Astrocyte (in vitro differentiated cells and primary cell): ENCODE measurements at regions not wholly inside any gene's neighbourhood (a gene's known extent, or its start where the extent isn't known, plus 50 kb on each side); places are given as distances from the start of the nearest gene placed in this dataset.

ENCODE experiments used
- DNase-seq: peaks from one replicate; pipeline ENCODE4 v3.0.0-alpha.2; 2010; ENCODE audit warnings: low read depth
- FAIRE-seq: peaks from 2 replicates; lab custom pipeline; 2011; peaks lifted over from hg19 to GRCh38; lab: Jason Lieb, UNC
- H2AFZ ChIP-seq: 2 replicates; pipeline ENCODE4 v1.6.0; 2012; ENCODE audit warnings: low read depth, low read length, inconsistent platforms
- H3K27ac ChIP-seq: 2 replicates; pipeline ENCODE4 v1.5.1; 2011; ENCODE audit warnings: low read depth, low read length, inconsistent platforms
- H3K27me3 ChIP-seq: 2 replicates; pipeline ENCODE4 v1.6.0; 2011; ENCODE audit warnings: low read length, inconsistent platforms; ENCODE audit not compliant: insufficient read depth
- H3K36me3 ChIP-seq: 2 replicates; pipeline ENCODE4 v1.5.1; 2011; ENCODE audit warnings: low read length, inconsistent platforms; ENCODE audit not compliant: insufficient read depth
- H3K4me1 ChIP-seq: 2 replicates; pipeline ENCODE4 v1.5.1; 2011; ENCODE audit warnings: low read length, inconsistent platforms; ENCODE audit not compliant: insufficient read depth
- H3K4me2 ChIP-seq: 2 replicates; pipeline ENCODE4 v1.6.0; 2012; ENCODE audit warnings: low read length, inconsistent platforms
- H3K4me3 ChIP-seq: 2 replicates; pipeline ENCODE4 v1.5.1; 2011; ENCODE audit warnings: low read depth, mild to moderate bottlenecking, low read length, inconsistent platforms; ENCODE audit not compliant: insufficient read depth
- H3K79me2 ChIP-seq: 2 replicates; pipeline ENCODE4 v1.6.0; 2012; ENCODE audit warnings: mild to moderate bottlenecking, low read length, inconsistent platforms; ENCODE audit not compliant: insufficient read depth
- H3K9ac ChIP-seq: 2 replicates; pipeline ENCODE4 v1.6.0; 2012; ENCODE audit warnings: mild to moderate bottlenecking, low read length, inconsistent platforms
- H3K9me3 ChIP-seq: 2 replicates; pipeline ENCODE4 v1.5.1; 2012; ENCODE audit warnings: low read depth, mild to moderate bottlenecking, low read length, inconsistent platforms; ENCODE audit not compliant: insufficient read depth
- H4K20me1 ChIP-seq: 2 replicates; pipeline ENCODE4 v1.6.0; 2012; ENCODE audit warnings: low read length, inconsistent platforms; ENCODE audit not compliant: insufficient read depth
- H3K27ac Mint-ChIP-seq: one replicate; pipeline ENCODE4 v1.8.0; 2021; ENCODE audit warnings: mild to moderate bottlenecking, mixed read lengths; ENCODE audit not compliant: unreplicated experiment
- H3K27me3 Mint-ChIP-seq: one replicate; pipeline ENCODE4 v1.8.0; 2021; ENCODE audit warnings: low read depth, mixed read lengths; ENCODE audit not compliant: unreplicated experiment
- H3K36me3 Mint-ChIP-seq: one replicate; pipeline ENCODE4 v1.8.0; 2021; ENCODE audit warnings: low read depth, mixed read lengths; ENCODE audit not compliant: unreplicated experiment
- H3K4me1 Mint-ChIP-seq: one replicate; pipeline ENCODE4 v1.8.0; 2021; ENCODE audit warnings: low read depth, mixed read lengths; ENCODE audit not compliant: unreplicated experiment
- H3K4me3 Mint-ChIP-seq: one replicate; pipeline ENCODE4 v1.8.0; 2021; ENCODE audit warnings: mild to moderate bottlenecking, moderate library complexity, mixed read lengths; ENCODE audit not compliant: unreplicated experiment
- H3K9me3 Mint-ChIP-seq: one replicate; pipeline ENCODE4 v1.8.0; 2021; ENCODE audit warnings: mild to moderate bottlenecking, mixed read lengths; ENCODE audit not compliant: unreplicated experiment
- EZH2 ChIP-seq: IDR thresholded peaks from 2 replicates; pipeline ENCODE4 v1.6.1; 2012; ENCODE audit warnings: mild to moderate bottlenecking, low read length, inconsistent platforms; ENCODE audit not compliant: insufficient read depth
- TF ChIP-seq, protein P1 (sequence below): IDR thresholded peaks from 2 replicates; pipeline ENCODE4 v1.5.1; 2011; ENCODE audit warnings: low read depth, mild to moderate bottlenecking, inconsistent platforms, low read length, moderate library complexity; ENCODE audit not compliant: insufficient read depth

DNA sequence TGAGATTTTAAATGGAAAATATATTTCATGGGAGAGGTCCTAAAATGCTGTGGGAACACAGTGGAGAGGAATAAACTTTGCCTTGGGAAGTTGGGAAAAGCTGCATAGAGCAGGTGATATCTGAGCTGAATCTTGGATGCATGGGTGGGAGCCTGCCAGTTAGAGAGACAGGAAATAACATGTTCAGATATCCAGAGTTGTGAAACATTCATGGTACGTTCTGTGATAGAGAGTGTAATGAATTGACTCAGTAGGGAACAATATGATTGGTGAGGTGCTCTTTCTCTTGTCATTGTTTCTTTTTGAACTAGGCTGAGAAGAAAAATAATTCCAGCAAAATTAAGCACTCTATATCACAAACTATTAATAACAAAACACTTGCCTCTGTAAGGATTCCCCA is 72.8 kb downstream of the RPS12 start:
- H3K27me3 Mint-ChIP-seq, result no peaks in the 10 kb centered on the region
- DNase-seq (no peak), FAIRE-seq (no peak)
- no peaks in the 10 kb centered on the region for H3K27me3 ChIP-seq
- no peaks in the 10 kb centered on the region for H4K20me1 ChIP-seq
- H3K4me1 ChIP-seq, result no peaks in the 10 kb centered on the region
- TF ChIP-seq EZH2, result no peak
- TF ChIP-seq, protein P1, sequence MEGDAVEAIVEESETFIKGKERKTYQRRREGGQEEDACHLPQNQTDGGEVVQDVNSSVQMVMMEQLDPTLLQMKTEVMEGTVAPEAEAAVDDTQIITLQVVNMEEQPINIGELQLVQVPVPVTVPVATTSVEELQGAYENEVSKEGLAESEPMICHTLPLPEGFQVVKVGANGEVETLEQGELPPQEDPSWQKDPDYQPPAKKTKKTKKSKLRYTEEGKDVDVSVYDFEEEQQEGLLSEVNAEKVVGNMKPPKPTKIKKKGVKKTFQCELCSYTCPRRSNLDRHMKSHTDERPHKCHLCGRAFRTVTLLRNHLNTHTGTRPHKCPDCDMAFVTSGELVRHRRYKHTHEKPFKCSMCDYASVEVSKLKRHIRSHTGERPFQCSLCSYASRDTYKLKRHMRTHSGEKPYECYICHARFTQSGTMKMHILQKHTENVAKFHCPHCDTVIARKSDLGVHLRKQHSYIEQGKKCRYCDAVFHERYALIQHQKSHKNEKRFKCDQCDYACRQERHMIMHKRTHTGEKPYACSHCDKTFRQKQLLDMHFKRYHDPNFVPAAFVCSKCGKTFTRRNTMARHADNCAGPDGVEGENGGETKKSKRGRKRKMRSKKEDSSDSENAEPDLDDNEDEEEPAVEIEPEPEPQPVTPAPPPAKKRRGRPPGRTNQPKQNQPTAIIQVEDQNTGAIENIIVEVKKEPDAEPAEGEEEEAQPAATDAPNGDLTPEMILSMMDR, result no peak
- H3K9me3 ChIP-seq, result no peaks in the 10 kb centered on the region
- H3K9me3 Mint-ChIP-seq, result no peaks in the 10 kb centered on the region
- no peaks in the 10 kb centered on the region for H3K36me3 Mint-ChIP-seq
- no peak overlapping the region for H3K27ac Mint-ChIP-seq
- H3K4me2 ChIP-seq, result no peak overlapping the region
- H3K4me3 Mint-ChIP-seq, result no peak overlapping the region
- no peak overlapping the region for H3K9ac ChIP-seq
- no peak overlapping the region for H3K27ac ChIP-seq
- H3K36me3 ChIP-seq, result no peaks in the 10 kb centered on the region
- no peak overlapping the region for H2AFZ ChIP-seq
- H3K4me1 Mint-ChIP-seq, result no peaks in the 10 kb centered on the region
- no peaks in the 10 kb centered on the region for H3K79me2 ChIP-seq
- H3K4me3 ChIP-seq, result no peak overlapping the region

- Mint-ChIP-seq H3K4me1 (no peaks in the 10 kb centered on the region), H3K27me3 (no peaks in the 10 kb centered on the region), H3K9me3 (no peaks in the 10 kb centered on the region), H3K4me3 (no peak overlapping the region), H3K36me3 (no peaks in the 10 kb centered on the region), H3K27ac (no peak overlapping the region)
- Histone ChIP-seq H3K27me3 (no peaks in the 10 kb centered on the region), H4K20me1 (no peaks in the 10 kb centered on the region), H3K79me2 (no peaks in the 10 kb centered on the region), H3K4me2 (no peak overlapping the region), H3K36me3 (no peaks in the 10 kb centered on the region), H3K4me1 (no peaks in the 10 kb centered on the region), H3K4me3 (no peak overlapping the region), H2AFZ (no peak overlapping the region), H3K9ac (no peak overlapping the region), H3K27ac (no peak overlapping the region), H3K9me3 (no peaks in the 10 kb centered on the region)
- DNase-seq, result peak; percentile 58
- FAIRE-seq, result no peak
- no peak for TF ChIP-seq EZH2
- TF ChIP-seq, protein P1, result no peak
Observed at GRCh38 chr6:132888701-132889100, 74.3 kb downstream of the RPS12 start.

DNA sequence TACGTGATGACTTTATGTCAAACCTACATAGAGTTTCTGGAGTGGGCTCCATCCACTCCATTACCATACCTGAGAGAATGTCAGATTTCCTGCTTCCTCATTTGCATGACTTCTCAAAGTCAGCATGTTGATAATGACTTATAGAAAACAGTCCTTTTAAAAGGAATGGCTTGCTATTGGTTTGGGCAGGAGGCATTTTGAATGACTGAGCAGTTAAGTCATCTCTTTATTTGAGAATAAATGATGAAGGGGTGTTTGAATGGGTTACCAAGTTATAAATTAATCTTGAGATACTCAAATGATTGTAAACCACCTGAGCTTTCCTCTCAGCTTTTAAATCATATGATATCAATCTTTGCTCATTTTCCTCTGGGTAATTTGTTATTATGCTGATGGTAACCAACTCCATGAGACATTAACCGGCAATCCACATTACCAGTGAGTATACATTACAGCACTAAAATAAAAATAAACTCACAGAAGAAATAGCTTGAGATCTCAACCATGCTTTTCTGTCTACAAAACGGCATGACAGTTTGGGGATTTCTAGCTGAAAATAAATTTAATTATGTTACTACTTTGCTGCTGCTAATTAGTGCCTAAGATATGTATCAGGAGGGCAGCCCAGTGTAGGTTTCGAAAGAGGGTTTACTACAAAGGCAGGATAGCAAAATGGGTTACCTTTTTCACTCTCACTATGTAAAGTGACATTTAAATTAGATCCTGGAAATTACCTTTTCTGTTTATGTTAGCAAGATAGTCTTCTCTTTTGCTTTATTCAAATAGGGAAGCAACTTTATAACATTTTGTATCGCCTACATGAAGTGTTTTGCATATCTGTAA is 78.8 kb downstream of the RPS12 start:
- Histone ChIP-seq H3K4me2 (no peak overlapping the region), H3K4me1 (no peaks in the 10 kb centered on the region), H3K27me3 (no peaks in the 10 kb centered on the region), H3K27ac (no peak overlapping the region), H4K20me1 (no peaks in the 10 kb centered on the region), H2AFZ (no peak overlapping the region), H3K9me3 (no peaks in the 10 kb centered on the region), H3K36me3 (no peaks in the 10 kb centered on the region), H3K79me2 (no peaks in the 10 kb centered on the region), H3K9ac (no peak overlapping the region), H3K4me3 (no peak overlapping the region)
- FAIRE-seq (no peak), DNase-seq (no peak)
- H3K27me3 Mint-ChIP-seq, result no peaks in the 10 kb centered on the region
- H3K27ac Mint-ChIP-seq, result no peak overlapping the region
- no peak for TF ChIP-seq EZH2
- H3K36me3 Mint-ChIP-seq, result no peaks in the 10 kb centered on the region
- H3K9me3 Mint-ChIP-seq, result no peaks in the 10 kb centered on the region
- H3K4me3 Mint-ChIP-seq, result no peak overlapping the region
- no peaks in the 10 kb centered on the region for H3K4me1 Mint-ChIP-seq
